Hepatocyte (in vitro differentiated cells): ENCODE measurements at regions not wholly inside any gene's neighbourhood (a gene's known extent, or its start where the extent isn't known, plus 50 kb on each side); places are given as distances from the start of the nearest gene placed in this dataset.

Source experiments
- DNase-seq: peaks from one replicate; pipeline ENCODE4 v3.0.0-alpha.2; 2016; ENCODE audit warnings: low spot score
- H2AFZ ChIP-seq: fragments of 200-600 bp; sonication (generic); 2 replicates; pipeline ENCODE4 v1.6.0; 2016; ENCODE audit warnings: antibody characterized with exemption, mild to moderate bottlenecking
- H3K27ac ChIP-seq: fragments of 200-600 bp; sonication (generic); 2 replicates; pipeline ENCODE4 v1.5.1; 2016; ENCODE audit warnings: mild to moderate bottlenecking
- H3K27me3 ChIP-seq: fragments of 200-600 bp; sonication (generic); 2 replicates; pipeline ENCODE4 v1.6.1; 2016
- H3K36me3 ChIP-seq: fragments of 200-600 bp; sonication (generic); replicated peaks from 2 replicates; pipeline ENCODE4 v1.5.1; 2016; ENCODE audit warnings: low read depth; ENCODE audit not compliant: insufficient read depth
- H3K4me1 ChIP-seq: fragments of 200-600 bp; sonication (generic); 2 replicates; pipeline ENCODE4 v1.5.1; 2016; ENCODE audit warnings: mild to moderate bottlenecking, moderate library complexity; ENCODE audit not compliant: insufficient read depth
- H3K4me2 ChIP-seq: fragments of 200-600 bp; sonication (generic); 2 replicates; pipeline ENCODE4 v1.6.0; 2016
- H3K4me3 ChIP-seq: fragments of 200-600 bp; sonication (generic); 2 replicates; pipeline ENCODE4 v1.5.1; 2016; ENCODE audit warnings: mild to moderate bottlenecking
- H3K79me2 ChIP-seq: fragments of 200-600 bp; sonication (generic); 2 replicates; pipeline ENCODE4 v1.6.0; 2017; ENCODE audit warnings: mild to moderate bottlenecking
- H3K9me2 ChIP-seq: fragments of 200-600 bp; sonication (generic); replicated peaks from 2 replicates; pipeline ENCODE4 v1.6.0; 2017; ENCODE audit warnings: mild to moderate bottlenecking; ENCODE audit not compliant: insufficient read depth
- H3K9me3 ChIP-seq: fragments of 200-600 bp; sonication (generic); 2 replicates; pipeline ENCODE4 v1.5.1; 2016; ENCODE audit warnings: low read depth, mild to moderate bottlenecking
- H4K20me1 ChIP-seq: fragments of 200-600 bp; sonication (generic); 2 replicates; pipeline ENCODE4 v1.6.0; 2016; ENCODE audit warnings: mild to moderate bottlenecking; ENCODE audit not compliant: insufficient read depth, poor library complexity, severe bottlenecking
- CTCF ChIP-seq: fragments of 200-600 bp; sonication (generic); IDR thresholded peaks from 2 replicates; pipeline ENCODE4 v1.5.1; 2016; ENCODE audit warnings: antibody characterized with exemption, mild to moderate bottlenecking; ENCODE audit not compliant: poor library complexity
- EZH2 ChIP-seq: fragments of 200-600 bp; sonication (generic); IDR thresholded peaks from 2 replicates; pipeline ENCODE4 v1.6.1; 2016; ENCODE audit warnings: antibody characterized with exemption, mild to moderate bottlenecking, borderline replicate concordance
- EZH2phosphoT487 ChIP-seq: fragments of 200-600 bp; sonication (generic); IDR thresholded peaks from one replicate; pipeline ENCODE4 v1.6.1; 2018; ENCODE audit warnings: antibody characterized with exemption, mild to moderate bottlenecking, low read depth, moderate library complexity; ENCODE audit not compliant: unreplicated experiment, severe bottlenecking
- WGBS: methylation state at CpG from one replicate; pipeline ENCODE4 v1.1.6; 2016; ENCODE audit warnings: low lambda C conversion rate; ENCODE audit errors: missing lambda C conversion rate; 5-methylcytosine and 5-hydroxymethylcytosine counted together

DNA sequence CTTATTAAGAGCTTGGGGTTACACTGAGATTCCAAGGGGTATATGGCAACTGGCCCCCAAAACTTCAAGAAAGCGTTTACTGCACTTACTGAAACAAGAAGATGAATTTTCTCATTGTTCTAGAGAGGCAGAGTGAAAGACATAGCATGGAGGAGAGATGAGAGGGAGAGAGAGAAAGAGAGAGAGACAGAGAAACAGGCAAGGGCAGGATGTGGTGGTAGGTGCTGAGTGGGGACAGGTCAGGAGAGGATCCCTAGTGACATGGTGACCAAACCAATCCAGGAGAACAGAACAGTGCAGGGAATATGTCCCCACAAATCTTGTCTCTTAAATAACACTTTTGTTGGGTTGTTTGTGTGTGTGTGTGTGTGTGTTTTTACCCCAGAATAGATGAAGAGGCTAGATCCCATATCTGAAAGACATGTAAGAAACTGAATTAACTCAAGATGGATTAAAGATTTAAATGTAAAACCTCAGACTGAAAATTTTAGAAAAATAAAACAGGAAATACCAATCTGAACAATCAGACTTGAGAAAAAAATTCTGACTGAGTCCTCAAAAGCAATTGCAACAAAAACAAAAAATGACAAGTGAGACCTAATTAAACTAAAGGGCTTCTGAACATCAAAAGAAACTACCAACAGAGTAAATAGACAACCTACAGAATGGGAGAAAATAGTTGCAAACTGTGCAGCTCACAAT is 202.2 kb downstream of the QDPR start:
- H4K20me1 ChIP-seq = no peaks in the 10 kb centered on the region
- H3K9me3 ChIP-seq = no peaks in the 10 kb centered on the region
- H3K4me3 ChIP-seq = no peak overlapping the region
- no peaks in the 10 kb centered on the region for H3K4me1 ChIP-seq
- H3K79me2 ChIP-seq = no peaks in the 10 kb centered on the region
- no peak overlapping the region for H3K4me2 ChIP-seq
- DNase-seq = no peak
- H3K36me3 ChIP-seq = no peaks in the 10 kb centered on the region
- no peak overlapping the region for H3K27ac ChIP-seq
- no peak for TF ChIP-seq EZH2
- TF ChIP-seq CTCF = no peak
- TF ChIP-seq EZH2phosphoT487 = no peak
- 68% methylated on average over 1 of the region's 1 CpG for WGBS
- no peaks in the 10 kb centered on the region for H3K27me3 ChIP-seq
- no peak overlapping the region for H2AFZ ChIP-seq
- H3K9me2 ChIP-seq = no peaks in the 10 kb centered on the region

DNA sequence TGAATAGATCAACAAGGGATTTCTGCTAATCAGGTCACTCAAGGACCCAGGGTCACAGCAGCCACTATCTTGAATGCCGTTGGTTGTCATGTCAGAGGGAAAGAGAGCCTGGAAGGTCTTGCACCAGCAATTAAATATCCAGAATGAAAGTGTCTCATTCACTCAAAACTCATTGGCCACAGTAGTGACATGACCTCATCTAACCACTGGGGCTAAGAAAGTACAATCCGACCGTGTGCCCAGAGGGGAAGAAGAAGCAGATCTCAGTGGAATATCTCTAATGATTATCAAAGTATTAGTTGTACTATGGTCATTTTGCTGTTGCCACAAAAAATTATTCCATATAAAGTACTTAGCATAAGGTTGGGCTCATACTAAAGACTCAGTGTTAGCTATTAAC is 210.0 kb downstream of the QDPR start:
- no peak for DNase-seq
- H3K27me3 ChIP-seq = no peaks in the 10 kb centered on the region
- H3K27ac ChIP-seq = no peak overlapping the region
- WGBS = 72% methylated on average over 3 of the region's 3 CpGs
- H3K4me3 ChIP-seq = no peak overlapping the region
- H3K36me3 ChIP-seq = no peaks in the 10 kb centered on the region
- H4K20me1 ChIP-seq = no peaks in the 10 kb centered on the region
- H3K4me2 ChIP-seq = no peak overlapping the region
- H3K9me3 ChIP-seq = no peaks in the 10 kb centered on the region
- H3K4me1 ChIP-seq = no peaks in the 10 kb centered on the region
- H3K79me2 ChIP-seq = no peaks in the 10 kb centered on the region
- peaks cover 3% of the 10 kb centered on the region for H3K9me2 ChIP-seq
- no peak overlapping the region for H2AFZ ChIP-seq
- TF ChIP-seq EZH2 (no peak), CTCF (no peak)

DNA sequence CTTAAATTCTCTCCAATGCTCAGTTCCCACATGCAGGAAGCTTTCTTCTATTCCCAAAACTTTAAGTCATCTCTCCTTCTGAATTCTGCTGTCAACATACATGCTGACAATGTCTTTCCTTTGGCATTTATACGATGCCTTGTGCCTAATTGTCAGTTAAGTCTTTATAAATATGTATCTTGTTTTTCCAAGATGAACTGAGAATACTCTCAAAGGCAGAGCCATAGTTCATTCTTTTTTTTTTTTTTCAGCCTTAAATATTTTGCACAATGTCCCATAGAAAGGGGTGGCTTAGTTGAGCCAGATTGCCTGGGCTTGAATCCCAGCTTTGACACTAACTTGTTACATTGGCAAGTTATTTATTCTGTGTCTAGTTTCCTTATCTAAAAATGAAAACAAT is 210.6 kb downstream of the QDPR start:
- H3K4me3 ChIP-seq = no peak overlapping the region

More for the DNA sequence above, 210.6 kb downstream of the QDPR start:
- TF ChIP-seq CTCF = no peak
- TF ChIP-seq EZH2 = no peak
- TF ChIP-seq EZH2phosphoT487 = no peak
- H3K4me2 ChIP-seq = no peak overlapping the region
- H3K4me1 ChIP-seq = no peaks in the 10 kb centered on the region
- H3K36me3 ChIP-seq = no peaks in the 10 kb centered on the region
- no peak overlapping the region for H3K27ac ChIP-seq
- no peaks in the 10 kb centered on the region for H3K27me3 ChIP-seq
- H2AFZ ChIP-seq = no peak overlapping the region
- no peaks in the 10 kb centered on the region for H3K9me3 ChIP-seq
- H3K9me2 ChIP-seq = peaks cover 3% of the 10 kb centered on the region
- H4K20me1 ChIP-seq = no peaks in the 10 kb centered on the region
- H3K79me2 ChIP-seq = no peaks in the 10 kb centered on the region
- 91% methylated on average over 1 of the region's 1 CpG for WGBS
- no peak for DNase-seq
